Endothelial cell of umbilical vein (primary cell): ENCODE measurements at regions not wholly inside any gene's neighbourhood (a gene's known extent, or its start where the extent isn't known, plus 50 kb on each side); places are given as distances from the start of the nearest gene placed in this dataset.

ENCODE experiments used
- BruUV-seq: library from RNA; stranded (reverse); fragments of 400-500 nt; replicated peaks from 2 replicates; lab custom pipeline; 2021; lab: Mats Ljungman, UMichigan
- CTCF ChIA-PET: fragments of 300-600, 350-600 bp; sonication (Branson Sonifier 250); formaldehyde crosslinking; loops from one replicate; lab custom pipeline; 2021; ENCODE audit warnings: antibody characterized with exemption, inconsistent platforms; lab: Charles Lee
- POLR2A ChIA-PET: fragments of 300-600, 350-600 bp; sonication (Branson Sonifier 250); formaldehyde crosslinking; loops from one replicate; lab custom pipeline; 2021; ENCODE audit warnings: antibody characterized with exemption, inconsistent platforms; lab: Charles Lee
- DNase-seq: peaks from one replicate; pipeline ENCODE4 v3.0.0-alpha.2; 2011; ENCODE audit warnings: low read depth, low spot score
- FAIRE-seq: peaks from 2 replicates; lab custom pipeline; 2011; peaks lifted over from hg19 to GRCh38; lab: Jason Lieb, UNC
- H2AFZ ChIP-seq: 2 replicates; pipeline ENCODE4 v1.6.0; 2012; ENCODE audit warnings: low read depth, low read length, control low read depth, inconsistent platforms
- H3K27ac ChIP-seq: 2 replicates; pipeline ENCODE4 v1.5.1; 2011; ENCODE audit warnings: low read depth, mild to moderate bottlenecking, control low read depth, low read length, moderate library complexity; ENCODE audit not compliant: insufficient read depth
- H3K27me3 ChIP-seq, 2 experiments: 2 replicates each; pipeline versions ENCODE4 v1.6.0 to v1.6.1; 2011; ENCODE audit warnings: low read length in 2 of 2, mixed read lengths in 1 of 2; ENCODE audit not compliant: control insufficient read depth in 2 of 2, insufficient read depth in 2 of 2
- H3K36me3 ChIP-seq, 2 experiments: 2 replicates in 1 of 2; 3 replicates in 1 of 2; pipeline ENCODE4 v1.5.1; 2011; ENCODE audit warnings: low read length in 2 of 2, mild to moderate bottlenecking in 1 of 2, moderate library complexity in 1 of 2; ENCODE audit not compliant: control insufficient read depth in 2 of 2, insufficient read depth in 2 of 2; ENCODE audit errors: extremely low read depth in 1 of 2
- H3K4me1 ChIP-seq: 3 replicates; pipeline ENCODE4 v1.5.1; 2011; ENCODE audit warnings: mild to moderate bottlenecking, low read length; ENCODE audit not compliant: control insufficient read depth, insufficient read depth; ENCODE audit errors: extremely low read depth
- H3K4me2 ChIP-seq: 2 replicates; pipeline ENCODE4 v1.6.1; 2011; ENCODE audit warnings: low read length, control low read depth, mixed read lengths; ENCODE audit not compliant: insufficient read depth
- H3K4me3 ChIP-seq, 3 experiments: fragments of 200-600 bp in 1 of 3; sonication (generic), shearing (Covaris generic) in 1 of 3; replicated peaks in 1 of 3; 2 replicates each; pipeline ENCODE4 v1.5.1; 2011 to 2016; ENCODE audit warnings: control low read depth in 3 of 3, low read length in 3 of 3, mild to moderate bottlenecking in 2 of 3, inconsistent platforms in 1 of 3, low read depth in 1 of 3, moderate library complexity in 1 of 3; ENCODE audit not compliant: insufficient read depth in 1 of 3
- H3K79me2 ChIP-seq: 2 replicates; pipeline ENCODE4 v1.6.0; 2012; ENCODE audit warnings: low read length, inconsistent platforms; ENCODE audit not compliant: control insufficient read depth, insufficient read depth
- H3K9ac ChIP-seq: replicated peaks from 2 replicates; pipeline ENCODE3; 2011; ENCODE audit warnings: low read length, control low read depth; ENCODE audit not compliant: insufficient read depth; ENCODE audit errors: extremely low read depth
- H3K9me1 ChIP-seq: replicated peaks from 3 replicates; pipeline ENCODE4 v1.6.0; 2011; ENCODE audit warnings: mild to moderate bottlenecking, low read length; ENCODE audit not compliant: control insufficient read depth, insufficient read depth; ENCODE audit errors: extremely low read depth
- H3K9me3 ChIP-seq: replicated peaks from 2 replicates; pipeline ENCODE4 v1.5.1; 2012; ENCODE audit warnings: low read length, inconsistent platforms; ENCODE audit not compliant: control insufficient read depth, insufficient read depth
- H4K20me1 ChIP-seq: replicated peaks from 2 replicates; pipeline ENCODE3; 2011; ENCODE audit warnings: mild to moderate bottlenecking, low read length; ENCODE audit not compliant: control insufficient read depth, insufficient read depth; ENCODE audit errors: extremely low read depth
- EZH2 ChIP-seq: IDR thresholded peaks from 2 replicates; pipeline ENCODE4 v1.6.1; 2012; ENCODE audit warnings: borderline replicate concordance, low read depth, mild to moderate bottlenecking, moderate library complexity, low read length, inconsistent platforms; ENCODE audit not compliant: severe bottlenecking
- FOS ChIP-seq: IDR thresholded peaks from 2 replicates; pipeline ENCODE4 v1.6.1; 2011; ENCODE audit warnings: mild to moderate bottlenecking, low read length, moderate library complexity, borderline replicate concordance; ENCODE audit not compliant: insufficient read depth
- GATA2 ChIP-seq: IDR thresholded peaks from 2 replicates; pipeline ENCODE4 v1.7.0; 2011; ENCODE audit warnings: low read depth, mild to moderate bottlenecking, moderate library complexity, mixed read lengths, low read length; ENCODE audit not compliant: insufficient read length, insufficient read depth
- JUN ChIP-seq: IDR thresholded peaks from 2 replicates; pipeline ENCODE4 v1.6.1; 2011; ENCODE audit warnings: borderline replicate concordance, low read depth; ENCODE audit not compliant: insufficient read length, insufficient read depth
- MAX ChIP-seq: IDR thresholded peaks from 2 replicates; pipeline ENCODE4 v1.6.1; 2011; ENCODE audit not compliant: insufficient read depth, insufficient read length
- MYC ChIP-seq: IDR thresholded peaks from one replicate; pipeline ENCODE4 v1.6.1; 2011; ENCODE audit warnings: mild to moderate bottlenecking, low read depth, low read length
- POLR2A ChIP-seq: IDR thresholded peaks from 2 replicates; pipeline ENCODE4 v1.6.1; 2012; ENCODE audit warnings: low read depth, mild to moderate bottlenecking, control low read depth, low read length
- POLR2AphosphoS5 ChIP-seq: IDR thresholded peaks from 2 replicates; pipeline ENCODE4 v1.6.1; 2012; ENCODE audit warnings: low read depth, mild to moderate bottlenecking, control low read depth, low read length, moderate library complexity; ENCODE audit not compliant: insufficient read depth
- dilution Hi-C: fragments of 300-500 bp; cut with MboI; formaldehyde crosslinking; loops from one replicate; pipeline ENCODE4 v1.15.0; 2019; ENCODE audit warnings: low sequenced_read_pairs; ENCODE audit not compliant: extremely low pct_ligation_motif_present
- intact Hi-C: fragments of 100-400 bp; cut with micrococcal nuclease; formaldehyde crosslinking; loops from one replicate; pipeline ENCODE4 v1.10.0; 2022
- TF ChIP-seq, protein P1 (sequence below), 2 donors: IDR thresholded peaks; 1 replicate in 1 of 2; 2 replicates in 1 of 2; pipeline ENCODE4 v1.5.1; 2011; ENCODE audit warnings: low read length in 2 of 2, mild to moderate bottlenecking in 2 of 2, moderate library complexity in 2 of 2, control low read depth in 1 of 2, inconsistent platforms in 1 of 2, low read depth in 1 of 2; ENCODE audit not compliant: insufficient read depth in 1 of 2; ENCODE audit errors: extremely low read depth in 1 of 2

DNA sequence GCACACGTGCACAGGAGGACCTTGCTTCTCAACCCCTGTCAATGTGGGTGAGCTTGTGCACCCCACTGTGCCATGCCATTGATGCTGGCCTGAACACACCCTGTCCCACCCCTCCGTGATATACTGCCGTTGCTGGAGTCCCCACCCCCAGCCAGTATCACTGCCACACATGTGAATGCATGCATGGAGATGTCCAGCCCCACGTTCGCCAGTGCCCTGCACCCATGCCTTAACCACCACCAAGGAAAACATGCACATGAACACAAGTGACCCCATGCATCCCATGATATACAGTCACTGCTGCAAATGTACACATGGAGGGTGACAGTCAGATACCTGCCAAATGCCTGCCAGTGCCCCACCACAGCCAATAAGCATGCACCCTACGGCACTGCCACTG lies 692.5 kb upstream of the ZWINT start:
- dilution Hi-C loops = no loop called here
- no peak overlapping the region for H3K9ac ChIP-seq
- peaks cover 2% of the 10 kb centered on the region for H3K9me3 ChIP-seq
- FAIRE-seq (no peak), DNase-seq (no peak)
- H3K27me3 ChIP-seq = no peaks in the 10 kb centered on the region
- H3K4me2 ChIP-seq = no peak overlapping the region
- ChIA-PET CTCF (no interaction called here), POLR2A (no interaction called here)
- no peak for TF ChIP-seq POLR2A
- no peak for TF ChIP-seq MAX
- TF ChIP-seq POLR2AphosphoS5 = no peak
- TF ChIP-seq JUN = no peak
- no peak overlapping the region for H3K27ac ChIP-seq
- intact Hi-C loops = no loop called here
- no peaks in the 10 kb centered on the region for H3K9me1 ChIP-seq
- no peaks in the 10 kb centered on the region for H3K79me2 ChIP-seq
- no TSS peak for BruUV-seq
- no peaks in the 10 kb centered on the region for H3K36me3 ChIP-seq
- H3K4me1 ChIP-seq = no peaks in the 10 kb centered on the region
- no peak overlapping the region for H2AFZ ChIP-seq
- no peak overlapping the region for H3K4me3 ChIP-seq
- no peaks in the 10 kb centered on the region for H4K20me1 ChIP-seq

GRCh38 chr10:57049096-57049495 lies 688.0 kb upstream of the ZWINT start:
- intact Hi-C loops = no loop called here
- CTCF ChIA-PET = no interaction called here

More at GRCh38 chr10:57049096-57049495, 688.0 kb upstream of the ZWINT start:
- Histone ChIP-seq H3K4me1 (no peaks in the 10 kb centered on the region), H3K4me3 (no peak overlapping the region), H3K79me2 (no peaks in the 10 kb centered on the region), H3K27ac (no peak overlapping the region), H3K36me3 (no peaks in the 10 kb centered on the region), H2AFZ (no peak overlapping the region), H3K9me1 (no peaks in the 10 kb centered on the region), H3K4me2 (no peak overlapping the region), H4K20me1 (no peaks in the 10 kb centered on the region), H3K27me3 (no peaks in the 10 kb centered on the region), H3K9me3 (peaks cover 2% of the 10 kb centered on the region), H3K9ac (no peak overlapping the region)
- FAIRE-seq (no peak), DNase-seq (no peak)
- POLR2A ChIA-PET = no interaction called here
- TF ChIP-seq MAX (no peak), EZH2 (no peak), POLR2AphosphoS5 (no peak), MYC (no peak), POLR2A (no peak), FOS (no peak), JUN (no peak), GATA2 (no peak)
- TF ChIP-seq, protein P1, sequence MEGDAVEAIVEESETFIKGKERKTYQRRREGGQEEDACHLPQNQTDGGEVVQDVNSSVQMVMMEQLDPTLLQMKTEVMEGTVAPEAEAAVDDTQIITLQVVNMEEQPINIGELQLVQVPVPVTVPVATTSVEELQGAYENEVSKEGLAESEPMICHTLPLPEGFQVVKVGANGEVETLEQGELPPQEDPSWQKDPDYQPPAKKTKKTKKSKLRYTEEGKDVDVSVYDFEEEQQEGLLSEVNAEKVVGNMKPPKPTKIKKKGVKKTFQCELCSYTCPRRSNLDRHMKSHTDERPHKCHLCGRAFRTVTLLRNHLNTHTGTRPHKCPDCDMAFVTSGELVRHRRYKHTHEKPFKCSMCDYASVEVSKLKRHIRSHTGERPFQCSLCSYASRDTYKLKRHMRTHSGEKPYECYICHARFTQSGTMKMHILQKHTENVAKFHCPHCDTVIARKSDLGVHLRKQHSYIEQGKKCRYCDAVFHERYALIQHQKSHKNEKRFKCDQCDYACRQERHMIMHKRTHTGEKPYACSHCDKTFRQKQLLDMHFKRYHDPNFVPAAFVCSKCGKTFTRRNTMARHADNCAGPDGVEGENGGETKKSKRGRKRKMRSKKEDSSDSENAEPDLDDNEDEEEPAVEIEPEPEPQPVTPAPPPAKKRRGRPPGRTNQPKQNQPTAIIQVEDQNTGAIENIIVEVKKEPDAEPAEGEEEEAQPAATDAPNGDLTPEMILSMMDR (IDR thresholded peaks at IDR 0.05; ENCODE audit: extremely low read depth in 1 of 2, insufficient read depth in 1 of 2, low read depth in 1 of 2, low read length in 2 of 2) = no peak
- dilution Hi-C loops = no loop called here
- no TSS peak for BruUV-seq
